GM13976 (cell line): ENCODE measurements at regions not wholly inside any gene's neighbourhood (a gene's known extent, or its start where the extent isn't known, plus 50 kb on each side); places are given as distances from the start of the nearest gene placed in this dataset.

Source experiments
- DNase-seq: peaks from one replicate; pipeline ENCODE4 v3.0.0; 2012; ENCODE audit warnings: low spot score
- CTCF ChIP-seq: IDR thresholded peaks from 2 replicates; pipeline ENCODE4 v1.5.1; 2012; ENCODE audit warnings: borderline replicate concordance, mild to moderate bottlenecking; ENCODE audit not compliant: insufficient read depth; ENCODE audit errors: extremely low read depth, missing control alignments, control extremely low read depth
- in situ Hi-C: fragments of 300-500 bp; cut with MboI; formaldehyde crosslinking; loops from one replicate; pipeline ENCODE4 v1.12.0; 2022; ENCODE audit warnings: low sequenced_read_pairs, mixed read lengths, inconsistent platforms; ENCODE audit not compliant: unreplicated experiment

GRCh38 chr14:71773898-71774481, 158.2 kb upstream of the RGS6 start:
- DNase-seq: no peak
- no peak for TF ChIP-seq CTCF
- in situ Hi-C loops: no loop called here

GRCh38 chr14:71776471-71777360, 155.5 kb upstream of the RGS6 start:
- no peak for TF ChIP-seq CTCF
- in situ Hi-C loops: no loop called here
- DNase-seq: no peak

- TF ChIP-seq CTCF: no peak
- in situ Hi-C loops: no loop called here
- DNase-seq: no peak
Observed at GRCh38 chr14:71780075-71780474, 152.2 kb upstream of the RGS6 start.

GRCh38 chr14:71780822-71781221, 151.4 kb upstream of the RGS6 start:
- no peak for DNase-seq
- in situ Hi-C loops: no loop called here
- TF ChIP-seq CTCF: no peak

GRCh38 chr14:71783088-71783487, 149.1 kb upstream of the RGS6 start:
- in situ Hi-C loops: no loop called here
- no peak for DNase-seq
- no peak for TF ChIP-seq CTCF

GRCh38 chr14:71783786-71784185, 148.4 kb upstream of the RGS6 start:
- in situ Hi-C loops: no loop called here
- TF ChIP-seq CTCF: no peak
- no peak for DNase-seq
